DMS 273 (cell line): ENCODE measurements at regions not wholly inside any gene's neighbourhood (a gene's known extent, or its start where the extent isn't known, plus 50 kb on each side); places are given as distances from the start of the nearest gene placed in this dataset.

ENCODE experiments used
- DNase-seq: peaks from one replicate; lab custom pipeline; 2025; ENCODE audit not compliant: unreplicated experiment; lab: John Stamatoyannopoulos, UW

GRCh38 chr2:150166313-150167051 lies 321.0 kb downstream of the RND3 start:
- DNase-seq = peak; percentile 34

- peak; percentile 34 for DNase-seq
Measured at GRCh38 chr2:150165988-150166312, 321.5 kb downstream of the RND3 start.

DNA sequence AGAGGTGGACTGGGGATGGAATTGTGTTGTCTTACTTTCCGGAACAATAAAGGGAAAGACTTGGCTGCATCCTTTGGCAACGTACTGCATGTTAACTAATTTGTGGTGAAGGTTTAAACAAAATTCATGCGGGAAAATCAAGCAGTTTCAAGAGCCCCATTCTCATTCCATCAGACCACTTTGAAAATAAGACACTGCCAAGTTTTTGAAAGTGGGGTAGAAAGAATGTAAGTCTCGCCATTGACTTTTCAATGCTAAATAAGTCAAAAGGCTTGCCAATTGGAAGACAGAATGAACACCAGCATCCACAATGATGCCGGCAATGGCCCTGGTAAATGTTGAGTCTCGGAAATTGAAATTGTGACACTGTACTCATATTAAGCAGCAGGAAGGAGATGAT lies 322.0 kb downstream of the RND3 start:
- DNase-seq = no peak

- no peak for DNase-seq
Measured at GRCh38 chr2:150162241-150162942, 325.1 kb downstream of the RND3 start.

GRCh38 chr2:150160058-150160457 lies 327.4 kb downstream of the RND3 start:
- DNase-seq = no peak

- DNase-seq = no peak
Measured at GRCh38 chr2:150159300-150159699, 328.2 kb downstream of the RND3 start.

- no peak for DNase-seq
Measured at GRCh38 chr2:150156876-150157275, 330.6 kb downstream of the RND3 start.

DNA sequence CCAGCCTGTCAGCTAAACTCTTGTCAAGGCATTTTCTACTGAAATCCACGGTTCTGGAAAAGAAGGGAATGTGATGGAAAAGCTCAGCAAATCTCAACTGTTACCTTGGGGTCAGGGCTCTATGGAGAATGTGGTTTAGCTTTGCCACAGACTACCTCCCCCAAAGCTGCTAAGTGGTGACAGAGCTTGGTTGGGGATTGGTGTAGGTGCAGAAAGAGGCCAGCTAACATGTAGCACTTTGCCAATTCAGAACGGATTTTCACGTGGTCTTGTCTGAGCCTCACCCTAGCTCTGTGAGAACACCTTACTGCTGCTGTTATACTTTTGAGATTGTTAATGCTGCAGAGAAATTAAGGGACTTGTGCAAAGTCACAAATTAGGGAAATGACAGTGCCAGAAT lies 331.1 kb downstream of the RND3 start:
- DNase-seq = peak; percentile 7

GRCh38 chr2:150154308-150154797 lies 333.1 kb downstream of the RND3 start:
- no peak for DNase-seq

DNA sequence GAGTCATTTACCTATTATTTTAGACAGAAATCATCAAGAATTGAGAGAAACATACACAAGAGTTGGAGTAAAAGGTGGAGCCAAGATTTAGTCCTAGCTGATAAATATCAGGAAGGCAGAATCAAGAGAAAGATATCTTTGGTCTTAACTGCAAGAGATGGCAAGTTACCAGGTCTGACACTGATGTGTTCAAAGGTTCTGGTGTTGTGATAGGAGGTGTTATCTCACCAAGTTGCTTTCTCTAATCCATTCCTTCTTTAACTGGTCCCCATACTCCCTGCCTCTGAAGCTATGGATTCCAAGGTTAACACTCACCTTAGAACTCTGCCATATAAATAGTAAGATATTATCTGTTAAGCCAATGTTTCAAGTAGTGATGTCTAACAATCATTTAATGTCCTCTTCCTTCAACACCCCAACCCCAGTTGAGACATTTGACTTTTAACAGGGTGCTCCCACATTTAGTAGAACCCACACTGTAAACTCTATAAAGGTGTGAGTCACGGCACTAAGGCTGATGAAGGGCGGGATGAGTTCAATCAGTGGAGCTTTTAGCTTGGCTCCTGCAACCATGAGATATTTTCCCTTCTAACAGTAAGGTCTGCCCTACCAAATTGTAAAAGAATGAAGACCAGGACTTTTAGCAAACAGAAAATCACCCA lies 333.7 kb downstream of the RND3 start:
- no peak for DNase-seq

- no peak for DNase-seq
Measured at GRCh38 chr2:150152230-150152629, 335.2 kb downstream of the RND3 start.

DNA sequence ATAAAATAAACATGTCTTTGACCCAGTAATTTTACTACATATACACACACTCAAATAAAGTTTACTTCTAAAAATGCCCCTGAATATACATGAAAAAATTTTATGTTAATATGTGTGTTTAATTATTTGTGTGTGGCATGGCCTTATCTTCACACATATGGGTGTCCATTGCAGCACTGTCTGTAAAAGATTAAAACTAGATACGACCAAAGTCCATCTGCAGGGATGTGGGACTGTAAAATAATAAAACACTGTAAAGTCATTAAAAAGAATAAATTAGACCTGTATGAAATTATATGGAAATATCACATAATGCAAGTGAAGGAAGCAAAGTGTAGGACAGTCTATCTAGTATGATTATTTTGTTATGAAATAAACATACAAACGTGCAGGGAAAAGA lies 337.3 kb downstream of the RND3 start:
- DNase-seq = no peak

- DNase-seq = no peak
Measured at GRCh38 chr2:150147889-150148683, 339.4 kb downstream of the RND3 start.

- DNase-seq = no peak
Measured at GRCh38 chr2:150146879-150147278, 340.6 kb downstream of the RND3 start.

- DNase-seq = no peak
Measured at GRCh38 chr2:150145299-150145692, 342.2 kb downstream of the RND3 start.

- no peak for DNase-seq
Measured at GRCh38 chr2:150144546-150145298, 342.7 kb downstream of the RND3 start.

DNA sequence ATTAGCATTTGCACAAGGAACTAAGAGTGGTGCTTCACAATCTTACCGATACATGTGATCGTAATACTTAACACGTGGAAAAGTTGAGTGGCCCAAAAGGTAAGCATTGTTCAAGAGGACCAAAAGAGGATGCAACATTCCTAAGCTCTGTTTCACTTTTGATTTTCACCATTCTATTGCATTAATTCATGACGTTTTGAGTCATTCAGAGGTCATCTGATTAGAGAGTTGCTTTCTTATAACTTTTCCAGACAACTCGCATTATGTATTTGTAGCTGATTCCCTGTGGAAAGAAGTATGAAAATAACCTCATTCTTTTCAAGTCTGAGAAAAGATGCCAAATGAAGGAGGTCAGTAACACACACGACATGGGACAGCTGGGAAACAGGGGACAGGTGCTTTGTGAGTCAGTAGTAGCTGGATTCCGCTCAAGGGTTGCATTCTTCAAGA lies 344.4 kb downstream of the RND3 start:
- no peak for DNase-seq

DNA sequence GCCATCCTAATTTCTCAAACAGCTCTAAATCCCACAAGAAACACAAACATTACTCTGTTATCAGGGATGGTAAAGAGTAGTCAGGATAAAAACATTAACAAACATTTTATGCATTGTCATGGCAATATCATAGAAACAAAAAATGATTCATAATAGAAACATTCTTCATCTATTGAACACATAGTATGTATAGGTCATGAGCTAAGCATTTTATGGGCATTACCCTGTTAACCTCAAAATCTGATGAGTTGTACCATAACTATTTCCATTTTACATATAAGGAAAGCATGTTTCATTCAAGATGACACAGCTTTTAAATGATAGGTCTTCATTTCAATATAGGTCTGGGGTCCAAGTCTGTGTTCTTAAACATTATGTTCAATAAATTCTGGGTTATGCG lies 344.9 kb downstream of the RND3 start:
- no peak for DNase-seq

DNA sequence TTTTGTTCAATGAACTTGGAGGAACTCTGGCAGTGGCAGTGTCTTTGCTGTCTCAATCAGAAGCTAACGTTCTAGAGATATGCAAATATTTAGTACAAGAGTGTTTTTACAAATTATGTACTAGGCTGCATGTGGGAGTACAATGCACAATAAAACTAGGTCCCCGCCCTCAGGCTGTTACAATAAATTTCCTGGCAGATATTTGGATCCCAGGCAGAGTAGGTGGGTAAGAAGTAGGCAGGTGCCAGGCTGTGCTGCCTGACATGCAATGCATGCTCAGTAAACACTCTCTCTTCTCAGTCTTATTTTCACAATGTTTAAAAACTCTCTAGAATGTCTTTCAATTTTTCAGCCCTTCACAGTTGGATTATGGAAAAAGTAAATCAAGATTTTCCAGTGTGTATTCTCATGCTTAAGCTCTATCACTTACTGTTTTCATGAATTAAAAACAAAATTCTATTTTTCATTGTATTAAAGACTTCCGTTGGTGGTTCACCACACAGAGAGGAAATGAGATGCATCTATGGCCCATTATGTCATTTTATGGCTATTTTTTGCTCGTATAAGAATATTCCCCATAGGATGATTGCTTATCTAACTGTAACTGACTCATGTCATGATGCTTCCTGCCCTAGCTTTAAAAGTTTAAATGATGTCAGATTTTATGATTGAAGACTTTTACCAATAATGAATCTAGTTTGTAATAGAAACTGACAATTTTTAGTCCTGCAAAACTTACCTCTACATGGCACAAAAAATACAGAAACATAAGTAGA lies 346.1 kb downstream of the RND3 start:
- DNase-seq = no peak

DNA sequence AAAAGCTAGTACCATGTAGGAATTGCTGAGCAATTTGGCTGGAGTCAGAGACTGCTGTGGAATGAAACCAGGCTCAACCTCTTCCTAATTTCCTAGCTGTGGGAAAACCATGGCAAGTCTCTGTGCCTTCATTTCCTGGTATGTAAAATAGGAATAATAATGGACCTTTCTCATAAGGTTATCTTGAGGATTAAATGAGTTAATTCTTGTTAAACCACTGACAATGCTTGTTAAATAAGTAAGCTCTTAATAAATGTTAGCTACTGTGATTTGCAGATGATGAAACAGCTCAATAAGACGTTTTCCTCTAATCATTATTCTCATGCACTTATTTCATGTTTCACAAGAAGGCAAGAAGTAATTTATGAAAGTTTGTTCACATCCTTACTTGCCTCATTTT lies 346.7 kb downstream of the RND3 start:
- DNase-seq = no peak
